GM18511 (cell line): ENCODE measurements at regions not wholly inside any gene's neighbourhood (a gene's known extent, or its start where the extent isn't known, plus 50 kb on each side); places are given as distances from the start of the nearest gene placed in this dataset.

Source experiments
- ATAC-seq: cut with Tn5 transposase; IDR thresholded peaks from one replicate; pipeline ENCODE4 v1.9.1; 2021; ENCODE audit warnings: mild to moderate bottlenecking, moderate library complexity; ENCODE audit not compliant: unreplicated experiment

DNA sequence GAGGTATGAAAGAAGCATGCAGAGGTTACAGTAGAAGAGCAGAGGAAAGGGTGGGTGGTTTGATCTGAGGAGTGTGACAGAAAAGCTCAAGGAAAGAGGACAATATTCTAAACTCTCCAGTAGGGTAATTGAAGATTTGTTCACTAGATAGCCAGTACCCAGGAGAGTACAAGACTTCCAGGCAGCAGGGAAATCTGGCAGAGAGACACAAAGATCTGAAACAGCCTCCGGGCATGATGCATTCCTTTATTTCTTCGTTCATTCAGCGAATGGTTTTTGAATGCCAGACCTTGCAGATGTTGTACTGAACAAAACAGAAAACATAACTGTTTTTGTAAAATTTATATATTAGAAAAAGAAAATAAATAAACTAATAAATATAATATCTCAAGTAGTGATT is 766.6 kb downstream of the FAT4 start:
- ATAC-seq, result no peak

DNA sequence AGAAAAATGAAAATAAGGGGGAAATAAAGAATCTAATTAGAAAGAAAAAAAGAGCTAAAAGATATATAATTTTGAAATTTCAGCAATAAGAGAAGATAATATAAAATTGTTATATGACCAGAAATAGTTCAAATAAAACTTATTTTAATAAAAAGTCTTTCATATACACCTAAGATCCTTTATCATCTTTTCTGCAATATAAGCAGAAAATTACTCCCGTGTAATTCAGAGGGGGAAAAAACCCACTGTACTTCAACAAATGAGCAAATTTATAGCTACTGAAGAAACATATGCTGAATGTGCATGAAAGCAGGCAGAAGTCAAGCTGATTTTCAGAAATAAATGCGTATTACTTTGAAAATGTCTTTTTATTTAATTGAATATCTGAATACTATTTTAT is 771.3 kb downstream of the FAT4 start:
- no peak for ATAC-seq

DNA sequence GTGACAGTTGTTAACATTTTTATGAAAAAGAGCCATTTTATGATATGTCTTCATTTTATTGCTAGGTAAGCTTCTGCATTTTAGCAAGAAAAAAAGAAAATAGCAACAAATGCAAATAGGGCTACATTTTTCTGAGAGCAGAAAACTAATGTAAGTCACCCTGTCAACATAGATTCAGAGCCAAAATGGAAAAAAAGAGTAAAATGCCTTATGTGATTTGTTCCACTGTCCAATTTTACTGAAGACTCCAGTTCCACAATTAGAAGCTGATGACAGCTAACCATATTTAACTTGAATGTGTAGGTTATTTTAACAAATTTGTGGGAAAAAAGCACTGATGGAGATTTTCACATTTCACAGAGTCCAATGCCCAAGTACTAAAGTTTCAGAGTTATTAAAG is 772.3 kb downstream of the FAT4 start:
- ATAC-seq, result no peak

- ATAC-seq, result no peak
These were observed 782.5 kb downstream of the FAT4 start for GRCh38 chr4:126097155-126097799.

DNA sequence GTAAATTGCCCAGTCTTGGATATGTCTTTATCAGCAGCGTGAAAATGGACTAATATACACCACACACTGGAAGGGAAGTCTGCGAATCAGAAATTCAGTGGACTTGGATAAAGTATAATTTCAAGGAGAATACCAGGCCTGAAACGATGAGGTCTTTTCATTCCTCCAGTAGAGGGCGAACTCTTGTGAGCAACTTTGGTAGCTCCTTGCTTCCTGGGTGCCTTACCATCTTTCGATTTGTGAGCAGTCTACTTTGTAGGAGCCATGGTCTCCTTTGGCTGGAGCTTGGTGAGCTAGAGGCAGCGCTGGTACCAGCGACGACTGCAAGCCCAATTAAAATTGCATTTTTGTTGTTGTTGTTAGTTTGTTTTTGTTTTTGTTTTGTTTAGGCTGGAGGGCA is 791.9 kb downstream of the FAT4 start:
- no peak for ATAC-seq

GRCh38 chr4:126109836-126110235 is 795.1 kb downstream of the FAT4 start:
- ATAC-seq, result no peak

GRCh38 chr4:126113058-126113457 is 798.3 kb downstream of the FAT4 start:
- ATAC-seq, result no peak

DNA sequence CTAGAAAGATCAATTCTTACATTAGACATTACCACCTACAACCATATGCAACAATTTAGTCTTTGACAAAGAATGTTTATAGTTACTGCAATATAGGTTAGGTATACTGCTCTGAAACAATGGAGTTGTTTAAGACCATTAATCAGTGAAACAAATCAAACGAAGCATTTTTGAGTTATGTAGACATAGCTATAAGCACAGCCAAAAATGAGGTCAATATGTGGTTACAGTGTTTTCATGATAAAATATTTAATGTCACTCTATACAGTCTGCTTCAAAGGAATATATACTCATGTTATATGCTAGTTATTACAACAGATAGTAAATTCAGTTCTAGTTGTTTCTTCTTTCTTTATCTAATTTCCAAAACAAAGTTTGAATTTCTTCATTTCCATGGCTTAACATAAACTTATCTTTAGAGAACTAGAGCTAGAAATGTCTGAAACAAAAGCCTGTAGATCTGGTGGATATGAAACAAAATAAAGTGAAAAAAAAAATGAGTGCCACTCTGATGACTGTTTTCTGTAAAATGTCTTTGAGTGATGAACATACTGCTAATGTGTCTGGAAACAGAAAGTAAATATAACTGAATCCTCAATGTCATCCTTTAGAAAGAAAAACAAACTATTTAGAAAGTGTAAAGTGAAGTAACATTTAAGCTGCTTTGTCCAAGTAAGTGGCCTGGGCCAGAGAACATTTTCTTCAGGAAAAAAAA is 809.0 kb downstream of the FAT4 start:
- ATAC-seq, result no peak

GRCh38 chr4:126124818-126125217 is 810.1 kb downstream of the FAT4 start:
- no peak for ATAC-seq

- ATAC-seq, result no peak
These were observed 815.5 kb downstream of the FAT4 start for GRCh38 chr4:126130215-126130614.

GRCh38 chr4:126136922-126137781 is 822.4 kb downstream of the FAT4 start:
- ATAC-seq, result no peak

DNA sequence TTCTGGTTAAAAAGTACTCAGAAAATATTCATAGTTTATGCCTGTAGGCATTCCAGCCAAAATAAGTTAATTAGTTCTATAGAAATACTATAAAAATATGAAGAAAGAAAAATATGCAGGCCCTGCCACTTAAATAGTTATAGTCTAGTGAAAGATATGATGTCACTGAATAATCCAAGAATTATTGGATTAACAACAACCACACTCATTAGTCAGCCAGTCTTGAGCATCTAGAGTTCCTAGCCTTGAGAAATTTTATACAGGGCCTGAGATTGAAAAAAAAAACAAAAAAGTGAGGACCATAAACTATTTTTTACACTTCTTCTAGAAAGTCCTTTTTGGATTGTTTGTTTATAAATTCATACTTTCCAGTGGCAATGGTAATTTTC is 823.0 kb downstream of the FAT4 start:
- ATAC-seq, result no peak

DNA sequence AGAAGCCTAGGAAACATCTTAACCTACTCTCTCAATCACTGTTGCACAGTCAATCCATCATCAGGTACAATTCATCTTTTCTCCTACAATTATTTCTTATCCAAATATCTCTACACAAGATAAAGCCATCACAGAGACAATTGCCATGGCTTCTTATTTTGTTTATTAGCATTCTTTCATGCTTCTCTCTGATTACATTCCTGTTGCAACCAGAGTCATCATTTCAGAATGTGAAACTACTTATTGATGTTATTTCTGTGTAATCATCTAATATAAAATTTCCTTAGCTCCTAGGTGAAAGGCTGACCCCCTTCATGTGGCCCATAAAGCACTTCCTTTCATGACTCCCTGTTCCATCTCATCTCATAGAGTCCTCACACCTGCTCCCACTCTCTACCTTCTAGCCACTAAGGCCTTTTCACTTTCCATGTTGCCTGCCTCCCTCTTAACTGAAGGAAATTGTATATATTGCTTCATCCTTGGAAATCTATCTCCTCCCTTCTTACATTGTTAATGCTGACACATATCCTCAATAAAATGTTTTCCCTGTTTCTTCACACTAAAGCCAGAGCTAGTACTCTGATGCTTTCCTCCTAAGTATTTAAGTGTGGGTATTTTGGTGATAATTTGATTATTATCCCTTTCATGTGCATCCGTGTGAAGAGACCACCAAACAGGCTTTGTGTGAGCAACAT is 829.9 kb downstream of the FAT4 start:
- ATAC-seq, result no peak

- ATAC-seq, result no peak
These were observed 853.7 kb downstream of the FAT4 start for GRCh38 chr4:126168484-126168883.

- no peak for ATAC-seq
These were observed 857.4 kb downstream of the FAT4 start for GRCh38 chr4:126172126-126172525.

DNA sequence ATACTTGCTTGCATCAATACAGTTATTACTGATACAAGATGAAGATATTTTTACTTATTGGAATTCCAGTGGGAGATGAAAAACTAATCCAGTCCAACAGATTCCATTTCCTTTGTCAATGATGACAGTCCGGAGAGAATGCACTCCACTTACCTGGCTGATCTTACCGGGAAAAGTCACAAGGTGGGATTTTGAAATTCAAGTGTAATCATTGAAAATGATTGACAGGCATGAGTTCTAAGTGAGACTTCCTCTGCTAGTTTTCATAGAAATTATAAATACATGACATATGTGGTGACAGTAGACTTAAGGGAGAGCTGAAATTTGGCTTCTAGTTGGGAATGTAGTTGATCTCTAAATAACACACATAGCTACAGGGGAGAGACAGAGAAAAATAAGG is 859.9 kb downstream of the FAT4 start:
- no peak for ATAC-seq

DNA sequence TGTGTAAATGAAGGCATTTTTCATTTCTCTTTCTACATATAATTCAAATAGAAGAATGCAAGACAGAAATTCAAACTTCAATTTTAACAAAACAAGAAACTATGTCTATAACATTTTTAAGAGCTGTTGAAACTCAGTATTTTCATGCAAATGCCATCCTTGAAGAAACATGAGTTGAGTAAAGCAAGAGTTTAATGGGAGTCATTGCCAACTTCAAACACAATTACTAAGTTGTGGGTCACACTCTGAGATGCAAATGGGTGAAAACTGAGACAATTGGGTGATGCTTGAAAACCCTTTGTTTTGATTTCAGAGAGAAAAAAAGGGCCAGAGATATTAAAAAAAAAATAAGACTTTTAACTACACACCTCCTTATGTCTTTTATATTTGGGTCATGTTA is 865.9 kb downstream of the FAT4 start:
- no peak for ATAC-seq

GRCh38 chr4:126182336-126182735 is 867.6 kb downstream of the FAT4 start:
- no peak for ATAC-seq

DNA sequence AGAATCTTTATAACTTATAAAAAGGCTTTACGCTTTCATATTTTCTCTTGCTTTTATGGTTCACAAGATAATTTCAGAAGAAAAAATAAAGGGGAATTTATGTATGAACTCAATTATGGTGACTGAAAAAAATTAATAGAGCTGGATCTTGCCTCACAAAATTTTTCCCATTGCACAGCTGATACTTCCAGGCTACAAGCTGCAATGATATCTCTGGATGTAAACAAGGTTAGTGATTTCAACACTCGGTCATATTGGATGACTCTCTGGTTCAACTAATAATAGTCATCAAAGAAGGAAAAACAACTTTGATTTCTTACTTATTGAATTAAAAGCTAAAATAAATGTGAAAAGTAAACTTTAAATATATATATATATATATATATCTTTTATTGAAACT is 868.0 kb downstream of the FAT4 start:
- no peak for ATAC-seq

GRCh38 chr4:126183206-126183605 is 868.5 kb downstream of the FAT4 start:
- ATAC-seq, result no peak

DNA sequence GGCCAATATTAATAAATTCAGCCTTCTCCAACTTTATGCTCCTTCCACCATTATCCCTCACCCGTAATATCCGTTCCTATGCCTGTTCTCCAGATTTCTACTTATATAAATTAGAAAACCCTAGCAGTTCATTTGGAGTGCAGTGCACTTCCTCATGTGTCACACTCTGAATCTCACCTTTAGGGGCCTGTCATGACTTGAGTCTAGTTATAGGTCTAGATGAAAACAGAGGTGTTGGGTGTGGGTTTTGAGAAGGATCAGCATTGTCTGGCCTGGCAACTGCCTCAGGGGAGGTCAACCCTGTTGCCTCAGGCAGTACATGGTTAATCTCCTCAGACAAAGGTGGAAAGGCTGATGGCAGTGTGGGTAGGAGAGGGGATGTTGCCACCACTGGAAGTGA is 876.8 kb downstream of the FAT4 start:
- no peak for ATAC-seq
